ENCODE measurements at regions not wholly inside any gene's neighbourhood (a gene's known extent, or its start where the extent isn't known, plus 50 kb on each side); places are given as distances from the start of the nearest gene placed in this dataset.

DNA sequence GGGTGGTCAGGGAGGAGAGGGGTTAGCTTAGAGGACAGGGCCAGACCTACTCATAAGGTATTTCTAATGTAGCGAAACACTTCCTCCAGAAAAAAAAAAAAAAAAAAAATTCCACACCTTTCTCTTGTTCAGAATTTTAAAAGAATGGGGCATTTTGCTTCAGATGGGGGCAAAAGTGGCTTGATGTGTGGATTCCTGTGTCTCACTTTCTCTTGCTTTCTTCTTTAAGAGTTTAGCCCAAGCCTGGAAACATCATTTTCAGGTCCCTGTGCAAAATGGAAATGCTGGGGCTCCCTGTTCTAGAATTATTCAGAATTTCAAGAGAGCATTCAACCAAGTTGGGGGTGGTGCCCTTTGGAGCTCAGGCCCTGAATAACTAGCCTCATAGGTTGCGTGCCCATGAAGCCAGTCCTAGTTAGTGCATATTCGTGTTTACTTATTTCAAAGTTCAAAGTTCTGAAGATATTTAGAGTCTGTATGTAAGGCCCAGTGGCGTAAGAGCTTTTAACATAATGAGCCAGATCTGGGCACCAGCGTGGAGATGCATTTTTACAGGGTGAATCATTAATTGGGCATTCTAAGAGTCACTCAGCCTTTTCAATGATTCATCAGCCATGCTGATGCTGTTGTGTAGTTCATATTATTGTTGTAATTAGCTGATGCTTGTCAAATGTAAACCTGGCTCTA lies 104.5 kb downstream of the RPLP1 start:
- Histone ChIP-seq H3K4me3 (no peak overlapping the region), H3K4me1 (no peaks in the 10 kb centered on the region), H3K27me3 (peaks cover 0 to 14% (median 10%) of the 10 kb centered on the region in 7 donors), H3K36me3 (no peaks in the 10 kb centered on the region), H3K27ac (no peak overlapping the region), H3K9me3 (peaks cover 0 to 7% (median 2%) of the 10 kb centered on the region in 11 donors)
- TF ChIP-seq, protein P1, sequence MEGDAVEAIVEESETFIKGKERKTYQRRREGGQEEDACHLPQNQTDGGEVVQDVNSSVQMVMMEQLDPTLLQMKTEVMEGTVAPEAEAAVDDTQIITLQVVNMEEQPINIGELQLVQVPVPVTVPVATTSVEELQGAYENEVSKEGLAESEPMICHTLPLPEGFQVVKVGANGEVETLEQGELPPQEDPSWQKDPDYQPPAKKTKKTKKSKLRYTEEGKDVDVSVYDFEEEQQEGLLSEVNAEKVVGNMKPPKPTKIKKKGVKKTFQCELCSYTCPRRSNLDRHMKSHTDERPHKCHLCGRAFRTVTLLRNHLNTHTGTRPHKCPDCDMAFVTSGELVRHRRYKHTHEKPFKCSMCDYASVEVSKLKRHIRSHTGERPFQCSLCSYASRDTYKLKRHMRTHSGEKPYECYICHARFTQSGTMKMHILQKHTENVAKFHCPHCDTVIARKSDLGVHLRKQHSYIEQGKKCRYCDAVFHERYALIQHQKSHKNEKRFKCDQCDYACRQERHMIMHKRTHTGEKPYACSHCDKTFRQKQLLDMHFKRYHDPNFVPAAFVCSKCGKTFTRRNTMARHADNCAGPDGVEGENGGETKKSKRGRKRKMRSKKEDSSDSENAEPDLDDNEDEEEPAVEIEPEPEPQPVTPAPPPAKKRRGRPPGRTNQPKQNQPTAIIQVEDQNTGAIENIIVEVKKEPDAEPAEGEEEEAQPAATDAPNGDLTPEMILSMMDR (IDR thresholded peaks at IDR 0.05): no peak
- WGBS, 2 donors: 85 to 89% methylated on average over 5 of the region's 5 CpGs
- intact Hi-C loops (cut with DNase I): no loop called here
- ATAC-seq (peak in 2 of 8 donors; percentile 11 to 52), DNase-seq (no peak)

DNA sequence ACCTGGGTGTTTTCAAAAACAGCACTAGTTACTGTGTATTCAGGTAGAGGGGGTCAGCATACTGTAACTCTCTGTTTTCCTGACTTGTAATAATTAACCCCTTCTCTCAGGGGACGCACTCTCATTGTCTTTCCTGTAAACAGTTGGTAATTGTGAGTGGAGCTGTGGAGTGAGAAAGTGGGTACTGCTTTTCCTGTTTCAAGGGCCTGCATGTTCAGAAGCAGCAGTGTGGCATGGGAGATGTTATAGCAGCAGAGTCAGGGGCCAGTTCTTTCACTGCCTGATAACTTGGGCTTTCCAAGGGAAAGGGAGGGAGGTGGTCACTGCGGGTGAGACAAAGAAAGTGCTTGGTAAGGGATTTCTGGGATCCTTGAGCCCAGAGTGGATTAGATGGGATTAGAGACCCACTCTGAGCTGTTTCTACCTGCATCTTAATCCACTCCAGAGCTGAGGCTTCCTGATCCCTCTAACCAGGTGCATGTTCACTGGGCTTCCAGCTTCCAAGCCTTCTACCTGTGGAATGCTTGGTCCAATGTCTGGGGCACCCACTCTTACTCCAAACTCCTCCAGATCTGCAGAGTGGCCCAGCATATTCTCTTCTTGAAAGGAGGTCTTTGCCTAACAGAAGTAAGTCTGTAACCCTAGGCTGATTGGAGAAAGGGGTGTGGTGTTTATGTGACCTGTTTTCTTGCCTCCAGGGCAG lies 105.2 kb downstream of the RPLP1 start:
- H3K4me1 ChIP-seq: no peaks in the 10 kb centered on the region
- H3K4me3 ChIP-seq: no peak overlapping the region
- TF ChIP-seq, protein P1 (IDR thresholded peaks at IDR 0.05): no peak
- H3K9me3 ChIP-seq: no peaks in the 10 kb centered on the region
- H3K27ac ChIP-seq: no peak overlapping the region
- 78 to 88% methylated on average over 2 of the region's 2 CpGs for WGBS, 2 donors
- H3K27me3 ChIP-seq: peaks cover 0 to 19% (median 10%) of the 10 kb centered on the region in 7 donors
- DNase-seq: no peak
- intact Hi-C loops (cut with DNase I): no loop called here
- ATAC-seq: no peak
- no peaks in the 10 kb centered on the region for H3K36me3 ChIP-seq

DNA sequence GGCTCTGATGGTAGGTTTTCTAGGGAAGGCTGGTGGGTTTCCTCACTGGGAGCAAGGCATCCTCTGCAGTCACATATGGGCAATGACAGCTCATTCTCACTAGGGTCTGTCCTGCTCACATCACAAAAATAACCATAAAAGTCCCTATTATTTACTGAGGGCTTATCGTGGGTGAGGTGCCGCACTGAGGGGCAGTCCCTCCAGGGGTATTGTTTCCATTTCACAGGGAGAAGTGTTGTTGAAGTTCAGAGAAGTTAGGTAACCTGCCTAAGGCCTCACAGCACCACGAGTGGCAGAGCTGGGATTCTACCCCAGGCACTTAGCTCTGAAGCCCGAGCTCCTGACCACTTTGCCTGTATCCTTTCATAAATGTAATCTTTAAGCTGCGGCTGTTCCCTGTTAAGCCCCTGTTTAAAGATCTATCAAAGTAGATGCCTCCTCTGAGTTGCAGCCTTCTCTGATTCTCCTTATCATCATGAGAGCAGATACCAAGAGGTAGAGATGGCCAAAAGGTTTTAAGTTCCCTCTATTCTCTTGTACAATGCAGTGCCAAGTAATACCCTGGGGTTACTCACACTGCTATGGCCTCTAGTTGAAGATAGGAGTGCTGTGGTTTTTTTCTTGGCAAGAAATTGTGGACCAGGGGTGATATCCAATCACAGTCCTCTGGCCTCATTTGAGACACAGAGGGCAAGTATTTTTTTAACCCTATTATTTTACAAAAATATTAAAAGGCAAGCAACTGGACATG lies 107.0 kb downstream of the RPLP1 start:
- WGBS, 2 donors: 61 to 62% methylated on average over 5 of the region's 5 CpGs
- intact Hi-C loops (cut with DNase I): no loop called here

More for the DNA sequence above, 107.0 kb downstream of the RPLP1 start:
- peaks cover 0 to 20% (median 10%) of the 10 kb centered on the region in 7 donors for H3K27me3 ChIP-seq
- H3K36me3 ChIP-seq: no peaks in the 10 kb centered on the region
- no peak overlapping the region for H3K4me3 ChIP-seq
- H3K27ac ChIP-seq: no peak overlapping the region
- H3K9me3 ChIP-seq: no peaks in the 10 kb centered on the region
- DNase-seq (no peak), ATAC-seq (no peak)
- TF ChIP-seq, protein P1 (IDR thresholded peaks at IDR 0.05): no peak
- H3K4me1 ChIP-seq: no peaks in the 10 kb centered on the region

All from heart right ventricle (tissue), 16 donors.